ENCODE measurements at regions not wholly inside any gene's neighbourhood (a gene's known extent, or its start where the extent isn't known, plus 50 kb on each side); places are given as distances from the start of the nearest gene placed in this dataset.
"Not testable (repeated sequence)": the region's sequence is repeated elsewhere in the genome, so short reads cannot be mapped to it uniquely, and the experiment has no call there.

- FAIRE-seq; H3K79me1 ChIP-seq (ENCODE audit: low read depth, low read length); H4K91ac ChIP-seq (replicated peaks; ENCODE audit: insufficient read length, low read length); H2BK20ac ChIP-seq (ENCODE audit: low read length); H3K79me2 ChIP-seq (ENCODE audit: control insufficient read depth in 1 of 2, insufficient read depth in 2 of 2, low read length in 2 of 2); H3K4me2 ChIP-seq (ENCODE audit: insufficient read depth in 1 of 2, low read depth in 2 of 2, low read length in 2 of 2); H3K14ac ChIP-seq (ENCODE audit: insufficient read length); H2BK5ac ChIP-seq (ENCODE audit: low read depth, low read length); H3K4me3 ChIP-seq (ENCODE audit: extremely low read depth in 1 of 4, insufficient read depth in 2 of 4, low read depth in 3 of 4, low read length in 4 of 4); H3K9me3 ChIP-seq (ENCODE audit: insufficient read depth in 2 of 2, low read depth in 1 of 2, low read length in 1 of 2); H3K27me3 ChIP-seq (replicated peaks in 1 of 4; ENCODE audit: control insufficient read depth in 3 of 4, extremely low read depth in 1 of 4, insufficient read depth in 3 of 4, low read length in 3 of 4); H3K56ac ChIP-seq (replicated peaks; ENCODE audit: insufficient read length, low read depth, low read length); H2AK5ac ChIP-seq (ENCODE audit: low read depth, low read length); DNase-seq (ENCODE audit: low read depth in 1 of 2, low spot score in 2 of 2); H3K23me2 ChIP-seq (ENCODE audit: low read depth, low read length); H3K4ac ChIP-seq (replicated peaks; ENCODE audit: insufficient read length, low read depth, low read length); H3K23ac ChIP-seq (ENCODE audit: insufficient read length); H3K4me1 ChIP-seq (replicated peaks in 1 of 4; ENCODE audit: control insufficient read depth in 3 of 4, insufficient read depth in 4 of 4, low read length in 3 of 4); POLR2A ChIA-PET (ENCODE audit: partially characterized antibody); H3K27ac ChIP-seq (ENCODE audit: low read depth, low read length); H4K20me1 ChIP-seq (replicated peaks in 1 of 2; ENCODE audit: control insufficient read depth in 1 of 2, insufficient read depth in 2 of 2, low read length in 2 of 2); H4K8ac ChIP-seq (ENCODE audit: extremely low read depth, insufficient read depth, low read length); H2BK120ac ChIP-seq (replicated peaks; ENCODE audit: low read depth, low read length); H3K36me3 ChIP-seq (ENCODE audit: control insufficient read depth in 2 of 4, insufficient read depth in 4 of 4, low read length in 3 of 4); H2BK15ac ChIP-seq (ENCODE audit: low read length); H4K5ac ChIP-seq (ENCODE audit: insufficient read length, low read depth, low read length); H2BK12ac ChIP-seq (ENCODE audit: low read depth, low read length); H3K9ac ChIP-seq (replicated peaks in 1 of 4; ENCODE audit: extremely low read depth in 1 of 4, low read depth in 3 of 4, low read length in 3 of 4); H3K18ac ChIP-seq (ENCODE audit: extremely low read depth, low read length): not testable (repeated sequence)
- CTCF ChIA-PET (ENCODE audit: partially characterized antibody), result interaction anchor here (0.7 kb wide), 1 partner anchor 96 kb away, joined by 3 read pairs; no protein-coding TSS in a partner anchor
- TF ChIP-seq YY1 (IDR thresholded peaks at IDR 0.05; ENCODE audit: low read depth, low read length), result peak; percentile 42; the same call in 1 of the 2 replicates
- 82% methylated on average over 5 of the region's 8 CpGs; no CpG with 5 or more reads in 1 of the 2 experiments for WGBS, 2 experiments (ENCODE audit: extremely low coverage in 1 of 2, insufficient coverage in 1 of 2, insufficient read length in 1 of 2, insufficient replicate concordance in 2 of 2, low coverage in 1 of 2, low lambda C conversion rate in 2 of 2, missing lambda C conversion rate in 1 of 2)
- H2AFZ ChIP-seq (ENCODE audit: low read length), result peak overlapping the region; percentile 22; the same call in 1 of the 2 replicates
Observed at GRCh38 chr11:39536323-39536722, 1923.1 kb downstream of the LRRC4C start.
